HCT116 (cell line): ENCODE measurements at regions not wholly inside any gene's neighbourhood (a gene's known extent, or its start where the extent isn't known, plus 50 kb on each side); places are given as distances from the start of the nearest gene placed in this dataset.

ENCODE experiments used
- SIN3A ChIP-seq: IDR thresholded peaks from 2 replicates; pipeline ENCODE4 v1.6.1; 2012; ENCODE audit warnings: low read depth
- SP1 ChIP-seq: IDR thresholded peaks from 2 replicates; pipeline ENCODE4 v1.6.1; 2012; ENCODE audit warnings: low read depth

DNA sequence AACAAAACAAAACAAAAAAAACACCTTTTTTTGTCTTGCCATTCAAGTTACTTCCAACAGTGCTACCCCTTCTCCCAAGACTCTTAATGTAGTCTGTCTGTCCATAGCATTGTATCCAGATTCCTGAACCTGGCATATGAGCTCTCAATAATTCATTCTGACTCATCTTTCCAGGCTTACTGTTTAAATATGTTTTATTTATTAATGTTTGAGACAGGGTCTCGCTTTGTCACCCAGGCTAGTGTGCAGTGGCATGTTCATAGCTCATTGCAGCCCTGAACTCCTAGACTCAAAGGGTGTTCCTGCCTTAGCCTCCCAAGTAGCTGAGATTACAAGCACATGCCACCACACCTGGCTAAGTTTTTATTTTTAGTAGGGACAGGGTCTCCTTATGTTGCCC is 208.0 kb upstream of the DMRT1 start:
- no peak for TF ChIP-seq SIN3A
- no peak for TF ChIP-seq SP1
